ENCODE measurements at regions not wholly inside any gene's neighbourhood (a gene's known extent, or its start where the extent isn't known, plus 50 kb on each side); places are given as distances from the start of the nearest gene placed in this dataset.

GRCh38 chr2:150319658-150320555 lies 167.6 kb downstream of the RND3 start:
- Mint-ChIP-seq H3K36me3 (ENCODE audit: low read depth) (peaks cover 13% of the 10 kb centered on the region), H3K9me3 (peaks cover 10% of the 10 kb centered on the region), H3K4me1 (peaks cover 13% of the 10 kb centered on the region), H3K4me3 (no peak overlapping the region), H3K27ac (ENCODE audit: unreplicated experiment) (no peak overlapping the region), H3K27me3 (ENCODE audit: low read depth) (no peaks in the 10 kb centered on the region)
- TF ChIP-seq CTCF (conservative IDR thresholded peaks at IDR 0.05): no peak
- no peak for DNase-seq (ENCODE audit: low read depth, low spot score)

DNA sequence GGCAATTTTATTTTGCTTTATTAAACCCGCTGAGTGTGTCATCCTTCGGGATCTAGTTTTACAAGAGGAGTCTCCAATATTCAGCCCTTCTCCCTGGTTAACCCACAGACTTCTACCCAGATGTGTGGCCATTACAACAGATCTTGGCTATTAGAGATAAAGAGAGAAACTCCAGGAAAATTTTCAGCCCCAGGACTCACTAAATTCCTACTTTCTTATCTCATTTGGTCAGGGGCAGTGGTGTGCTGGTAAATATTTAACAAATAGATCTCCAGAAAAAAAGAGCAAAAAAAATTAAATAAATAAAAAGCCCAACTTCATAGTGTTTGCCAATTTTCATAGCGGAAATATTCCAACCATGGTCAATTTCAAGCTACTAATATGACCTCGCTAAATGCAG lies 168.4 kb downstream of the RND3 start:
- H3K9me3 Mint-ChIP-seq: peaks cover 13% of the 10 kb centered on the region
- no peaks in the 10 kb centered on the region for H3K27me3 Mint-ChIP-seq (ENCODE audit: low read depth)
- no peak overlapping the region for H3K27ac Mint-ChIP-seq (ENCODE audit: unreplicated experiment)
- peaks cover 16% of the 10 kb centered on the region for H3K36me3 Mint-ChIP-seq (ENCODE audit: low read depth)
- TF ChIP-seq CTCF (conservative IDR thresholded peaks at IDR 0.05): no peak
- peaks cover 9% of the 10 kb centered on the region for H3K4me1 Mint-ChIP-seq
- H3K4me3 Mint-ChIP-seq: no peak overlapping the region
- DNase-seq (ENCODE audit: low read depth, low spot score): no peak

DNA sequence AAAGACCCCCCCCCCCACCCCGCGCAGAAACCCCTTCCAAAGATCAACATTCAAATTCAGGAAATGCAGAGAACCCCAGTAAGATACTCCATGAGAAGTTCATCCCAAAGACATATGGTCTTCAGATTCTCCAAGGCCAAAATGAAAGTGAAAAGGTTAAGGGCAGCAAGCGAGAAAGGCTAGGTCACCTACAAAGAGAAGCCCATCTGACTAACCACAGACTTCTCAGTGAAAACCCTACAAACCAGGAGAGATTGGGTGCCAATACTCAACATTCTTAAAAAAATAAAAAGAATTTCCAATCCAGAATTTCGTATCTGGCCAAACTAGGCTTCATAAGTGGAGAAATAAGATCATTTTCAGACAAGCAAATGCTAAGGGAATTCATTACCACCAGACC lies 175.2 kb downstream of the RND3 start:
- no peak overlapping the region for H3K27ac Mint-ChIP-seq (ENCODE audit: unreplicated experiment)
- no peak for TF ChIP-seq CTCF (conservative IDR thresholded peaks at IDR 0.05)
- H3K4me1 Mint-ChIP-seq: no peaks in the 10 kb centered on the region
- peaks cover 19% of the 10 kb centered on the region for H3K36me3 Mint-ChIP-seq (ENCODE audit: low read depth)
- DNase-seq (ENCODE audit: low read depth, low spot score): no peak
- no peaks in the 10 kb centered on the region for H3K27me3 Mint-ChIP-seq (ENCODE audit: low read depth)
- H3K4me3 Mint-ChIP-seq: no peak overlapping the region
- H3K9me3 Mint-ChIP-seq: peaks cover 24% of the 10 kb centered on the region

DNA sequence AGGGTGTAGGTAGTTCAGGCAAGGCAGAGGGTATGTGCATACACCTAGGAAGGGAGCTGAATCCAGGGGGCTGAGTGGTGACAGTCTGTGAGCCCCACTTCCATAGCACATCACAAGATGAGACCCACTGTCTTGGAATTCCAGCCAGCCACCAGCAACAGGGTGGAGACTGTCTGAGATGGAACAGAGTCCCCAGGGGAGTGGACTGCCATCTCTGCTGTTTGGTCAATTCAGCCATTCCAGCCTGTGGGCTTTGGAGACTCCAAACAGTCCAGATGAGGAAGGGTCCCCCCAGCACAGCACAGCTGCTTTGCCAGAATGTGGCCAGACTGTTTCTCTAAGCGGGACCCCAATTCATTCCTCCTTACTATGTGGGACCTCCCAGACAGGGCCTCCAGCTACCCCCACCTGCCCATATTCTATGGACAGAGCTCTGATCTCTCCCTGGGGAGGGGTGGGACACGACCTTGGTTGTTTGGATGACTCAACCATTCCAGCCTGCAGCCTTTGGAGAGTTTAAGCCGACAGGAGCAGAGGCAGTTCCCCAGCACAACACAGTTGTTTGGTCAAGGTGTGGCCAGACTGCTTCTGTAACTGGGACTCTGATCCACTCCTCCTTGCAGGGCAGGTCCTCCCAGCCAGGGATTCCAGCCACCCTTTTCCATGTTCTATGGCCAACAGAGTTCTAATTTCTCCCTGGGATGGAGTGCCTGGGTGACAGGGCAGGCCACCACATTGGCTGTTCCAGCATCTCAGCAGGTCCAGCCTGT lies 178.0 kb downstream of the RND3 start:
- H3K9me3 Mint-ChIP-seq: peaks cover 15% of the 10 kb centered on the region

GRCh38 chr2:150307258-150307657 lies 180.2 kb downstream of the RND3 start:
- H3K27ac Mint-ChIP-seq (ENCODE audit: unreplicated experiment): no peak overlapping the region
- TF ChIP-seq CTCF (conservative IDR thresholded peaks at IDR 0.05): no peak
- no peaks in the 10 kb centered on the region for H3K4me1 Mint-ChIP-seq
- H3K36me3 Mint-ChIP-seq (ENCODE audit: low read depth): peaks cover 8% of the 10 kb centered on the region
- peaks cover 6% of the 10 kb centered on the region for H3K9me3 Mint-ChIP-seq
- no peak overlapping the region for H3K4me3 Mint-ChIP-seq
- no peak for DNase-seq (ENCODE audit: low read depth, low spot score)
- no peaks in the 10 kb centered on the region for H3K27me3 Mint-ChIP-seq (ENCODE audit: low read depth)

More for the DNA sequence above, 178.0 kb downstream of the RND3 start:
- H3K4me1 Mint-ChIP-seq: no peaks in the 10 kb centered on the region
- TF ChIP-seq CTCF (conservative IDR thresholded peaks at IDR 0.05): no peak
- peaks cover 9% of the 10 kb centered on the region for H3K36me3 Mint-ChIP-seq (ENCODE audit: low read depth)
- H3K27ac Mint-ChIP-seq (ENCODE audit: unreplicated experiment): no peak overlapping the region
- H3K4me3 Mint-ChIP-seq: no peak overlapping the region
- no peak for DNase-seq (ENCODE audit: low read depth, low spot score)
- H3K27me3 Mint-ChIP-seq (ENCODE audit: low read depth): no peaks in the 10 kb centered on the region
